Left ventricle myocardium inferior (tissue), 1 donor: ENCODE measurements at regions not wholly inside any gene's neighbourhood (a gene's known extent, or its start where the extent isn't known, plus 50 kb on each side); places are given as distances from the start of the nearest gene placed in this dataset.

ENCODE experiments used
- DNase-seq: peaks from one replicate; pipeline ENCODE4 v3.0.0-alpha.2; 2020
- H3K27ac ChIP-seq: fragments of 200-600 bp; replicated peaks from 2 replicates; pipeline ENCODE4 v1.8.0; 2021
- H3K27me3 ChIP-seq: fragments of 200-600 bp; 2 replicates; pipeline ENCODE4 v1.8.0; 2021; ENCODE audit warnings: low read depth
- H3K36me3 ChIP-seq: fragments of 200-600 bp; 2 replicates; pipeline ENCODE4 v1.8.0; 2021
- H3K4me1 ChIP-seq: fragments of 200-600 bp; 2 replicates; pipeline ENCODE4 v1.8.0; 2021
- H3K4me3 ChIP-seq: fragments of 200-600 bp; 2 replicates; pipeline ENCODE4 v1.8.0; 2021; ENCODE audit warnings: mild to moderate bottlenecking, moderate library complexity
- H3K9me3 ChIP-seq: fragments of 200-600 bp; replicated peaks from 2 replicates; pipeline ENCODE4 v1.8.0; 2021
- intact Hi-C: fragments of 100-400 bp; cut with micrococcal nuclease; formaldehyde crosslinking; loops from one replicate; pipeline ENCODE4 v1.11.0; 2022
- TF ChIP-seq, protein P1 (sequence below): fragments of 200-600 bp; IDR thresholded peaks from 2 replicates; pipeline ENCODE4 v1.8.0; 2021; ENCODE audit warnings: antibody characterized with exemption, mild to moderate bottlenecking, borderline replicate concordance
- donor health status: DM: no; HTN: yes; CAD: no; lungs with severe emphysema.

DNA sequence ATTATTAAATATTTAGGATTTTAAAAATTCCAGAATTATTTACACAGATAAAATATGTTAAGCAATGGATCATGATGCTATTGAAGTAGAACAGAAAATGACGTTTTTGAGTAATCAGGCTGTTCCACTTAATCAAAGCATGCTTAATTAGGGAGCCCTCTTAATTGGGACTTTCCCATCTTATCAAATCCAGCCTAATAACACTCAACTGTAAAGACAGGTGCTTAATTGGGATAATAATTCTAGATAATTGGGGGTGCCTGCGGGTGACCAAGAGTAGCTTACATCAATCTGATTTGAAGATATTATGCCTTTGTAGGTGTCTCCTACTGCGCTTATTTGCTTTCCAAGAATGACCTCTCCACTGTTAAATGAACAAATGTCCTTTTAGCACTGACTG lies 742.2 kb upstream of the SLITRK6 start:
- Histone ChIP-seq H3K27ac (no peak overlapping the region), H3K36me3 (no peaks in the 10 kb centered on the region), H3K27me3 (no peaks in the 10 kb centered on the region), H3K4me3 (no peak overlapping the region), H3K4me1 (no peaks in the 10 kb centered on the region), H3K9me3 (no peaks in the 10 kb centered on the region)
- TF ChIP-seq, protein P1, sequence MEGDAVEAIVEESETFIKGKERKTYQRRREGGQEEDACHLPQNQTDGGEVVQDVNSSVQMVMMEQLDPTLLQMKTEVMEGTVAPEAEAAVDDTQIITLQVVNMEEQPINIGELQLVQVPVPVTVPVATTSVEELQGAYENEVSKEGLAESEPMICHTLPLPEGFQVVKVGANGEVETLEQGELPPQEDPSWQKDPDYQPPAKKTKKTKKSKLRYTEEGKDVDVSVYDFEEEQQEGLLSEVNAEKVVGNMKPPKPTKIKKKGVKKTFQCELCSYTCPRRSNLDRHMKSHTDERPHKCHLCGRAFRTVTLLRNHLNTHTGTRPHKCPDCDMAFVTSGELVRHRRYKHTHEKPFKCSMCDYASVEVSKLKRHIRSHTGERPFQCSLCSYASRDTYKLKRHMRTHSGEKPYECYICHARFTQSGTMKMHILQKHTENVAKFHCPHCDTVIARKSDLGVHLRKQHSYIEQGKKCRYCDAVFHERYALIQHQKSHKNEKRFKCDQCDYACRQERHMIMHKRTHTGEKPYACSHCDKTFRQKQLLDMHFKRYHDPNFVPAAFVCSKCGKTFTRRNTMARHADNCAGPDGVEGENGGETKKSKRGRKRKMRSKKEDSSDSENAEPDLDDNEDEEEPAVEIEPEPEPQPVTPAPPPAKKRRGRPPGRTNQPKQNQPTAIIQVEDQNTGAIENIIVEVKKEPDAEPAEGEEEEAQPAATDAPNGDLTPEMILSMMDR = no peak
- intact Hi-C loops = no loop called here
- DNase-seq = no peak

DNA sequence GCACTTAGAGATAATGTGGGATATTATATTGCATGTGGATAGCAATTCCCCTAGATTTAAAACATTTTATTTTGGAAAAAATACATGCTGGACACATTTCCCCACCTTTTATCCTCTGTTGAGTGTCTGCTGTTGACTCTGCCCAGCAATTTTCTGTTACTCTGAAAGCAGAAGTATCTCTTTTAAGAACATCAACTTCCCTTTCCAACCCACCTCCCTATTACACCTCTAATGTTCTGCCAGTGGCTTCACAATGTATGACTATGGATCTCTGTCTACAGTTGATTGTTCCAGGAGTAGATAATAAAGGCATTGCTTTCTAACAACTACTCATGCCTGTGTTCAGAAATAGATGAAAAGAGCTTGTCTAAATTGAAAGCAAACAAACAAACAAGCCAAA lies 754.8 kb upstream of the SLITRK6 start:
- TF ChIP-seq, protein P1 = no peak
- intact Hi-C loops = no loop called here

DNA sequence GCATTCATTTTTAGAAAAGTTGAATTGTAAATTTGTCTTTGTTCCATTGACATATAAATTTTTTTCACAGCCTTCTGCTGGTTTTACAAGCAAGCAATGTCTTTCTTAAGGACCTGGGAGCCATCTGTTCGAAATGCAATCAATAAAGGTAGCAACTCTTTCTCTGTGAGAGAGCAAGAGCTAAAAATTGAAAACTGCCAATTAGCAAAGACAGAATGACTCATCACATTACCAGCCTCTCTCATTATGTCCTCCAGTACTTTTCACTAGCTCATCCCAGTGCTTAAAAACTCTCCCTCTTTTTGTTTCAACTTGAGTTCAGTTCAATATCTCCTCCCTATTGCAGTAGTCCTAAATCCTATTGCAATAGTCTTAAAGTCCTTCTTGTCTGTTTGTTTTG lies 760.7 kb upstream of the SLITRK6 start:
- TF ChIP-seq, protein P1 = no peak
- H3K36me3 ChIP-seq = no peaks in the 10 kb centered on the region
- H3K4me1 ChIP-seq = no peaks in the 10 kb centered on the region
- H3K27ac ChIP-seq = no peak overlapping the region
- peaks cover 14% of the 10 kb centered on the region for H3K9me3 ChIP-seq
- H3K27me3 ChIP-seq = no peaks in the 10 kb centered on the region
- intact Hi-C loops = no loop called here
- DNase-seq = no peak
- H3K4me3 ChIP-seq = no peak overlapping the region

More for the DNA sequence above, 754.8 kb upstream of the SLITRK6 start:
- Histone ChIP-seq H3K4me3 (no peak overlapping the region), H3K4me1 (no peaks in the 10 kb centered on the region), H3K9me3 (peaks cover 18% of the 10 kb centered on the region), H3K27ac (no peak overlapping the region), H3K36me3 (no peaks in the 10 kb centered on the region), H3K27me3 (no peaks in the 10 kb centered on the region)
- no peak for DNase-seq

DNA sequence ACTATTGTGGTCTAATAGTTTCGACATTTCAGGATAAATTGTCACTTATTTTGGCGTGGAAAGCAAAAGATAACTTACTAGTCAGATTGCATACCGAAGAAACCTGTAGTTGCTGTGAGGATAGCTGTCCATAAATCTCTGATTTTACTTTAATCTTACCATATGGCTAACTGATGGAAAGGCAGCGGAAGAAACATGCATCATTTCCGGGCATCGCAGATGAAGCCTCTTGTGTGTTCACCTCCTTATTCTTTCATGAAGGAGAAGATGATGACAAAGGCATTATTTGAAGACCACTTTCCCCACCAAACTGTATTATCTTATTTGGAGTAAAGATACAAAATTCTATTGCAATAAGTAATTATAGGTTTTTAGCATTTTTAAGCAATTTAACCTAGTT lies 763.6 kb upstream of the SLITRK6 start:
- no peak for DNase-seq
- Histone ChIP-seq H3K4me1 (no peaks in the 10 kb centered on the region), H3K27me3 (no peaks in the 10 kb centered on the region), H3K9me3 (peaks cover 13% of the 10 kb centered on the region), H3K4me3 (no peak overlapping the region), H3K36me3 (no peaks in the 10 kb centered on the region), H3K27ac (no peak overlapping the region)
- TF ChIP-seq, protein P1 = no peak
- intact Hi-C loops = no loop called here

DNA sequence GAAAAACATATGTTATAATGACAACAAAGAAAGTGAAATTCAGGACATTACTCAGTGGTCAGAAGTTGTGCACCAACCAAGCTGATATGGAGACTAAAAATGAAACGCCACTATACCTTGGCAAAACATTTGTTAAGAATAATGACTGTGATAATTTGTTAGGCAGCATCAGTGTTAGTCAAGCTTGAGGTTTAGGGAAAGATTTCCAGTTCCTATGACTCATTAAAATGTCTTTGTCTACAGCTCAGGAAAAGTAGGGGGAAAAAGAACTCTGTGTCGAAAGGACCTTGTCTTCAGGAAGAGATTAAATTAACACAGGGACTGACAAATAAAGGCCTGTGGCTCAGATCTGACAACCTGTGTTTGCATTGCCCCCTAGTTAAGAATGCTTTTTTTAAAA lies 764.1 kb upstream of the SLITRK6 start:
- TF ChIP-seq, protein P1 = no peak
- intact Hi-C loops = no loop called here
- Histone ChIP-seq H3K4me3 (no peak overlapping the region), H3K36me3 (no peaks in the 10 kb centered on the region), H3K4me1 (no peaks in the 10 kb centered on the region), H3K27ac (no peak overlapping the region), H3K27me3 (no peaks in the 10 kb centered on the region), H3K9me3 (peaks cover 9% of the 10 kb centered on the region)
- no peak for DNase-seq

DNA sequence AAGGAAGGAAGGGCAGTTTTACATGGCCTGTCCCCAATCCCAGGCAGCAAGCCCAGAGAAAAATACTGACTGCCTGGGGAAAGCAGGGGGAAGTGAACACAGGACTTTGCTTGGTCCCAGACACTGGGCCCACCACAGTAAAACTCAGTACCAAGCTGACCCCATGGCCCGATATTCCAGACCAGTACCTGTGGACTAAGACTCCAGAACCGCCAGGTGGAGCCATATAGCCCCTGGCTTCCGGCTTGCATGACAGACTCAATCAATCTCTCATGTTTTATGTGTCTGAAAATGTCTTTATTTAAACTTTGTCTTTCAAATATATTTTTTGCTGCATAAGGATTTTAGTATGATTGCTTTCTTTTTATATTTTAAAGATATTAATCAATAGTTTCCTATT lies 767.9 kb upstream of the SLITRK6 start:
- intact Hi-C loops = no loop called here
- no peak for DNase-seq
- H3K36me3 ChIP-seq = no peaks in the 10 kb centered on the region
- no peak overlapping the region for H3K4me3 ChIP-seq
- H3K9me3 ChIP-seq = peaks cover 5% of the 10 kb centered on the region
- no peaks in the 10 kb centered on the region for H3K27me3 ChIP-seq
- TF ChIP-seq, protein P1 = no peak
- no peak overlapping the region for H3K27ac ChIP-seq
- H3K4me1 ChIP-seq = no peaks in the 10 kb centered on the region
